Tibial nerve (tissue), 4 donors: ENCODE measurements at regions not wholly inside any gene's neighbourhood (a gene's known extent, or its start where the extent isn't known, plus 50 kb on each side); places are given as distances from the start of the nearest gene placed in this dataset.

Experiments
- DNase-seq, 2 donors: peaks; one replicate each; pipeline ENCODE4 v3.0.0-alpha.2; 2019; ENCODE audit warnings: low spot score in 2 of 2
- H3K27ac ChIP-seq, 4 donors: fragments of 200-600 bp; sonication (generic) in 3 of 4; one replicate each; pipeline ENCODE4 v1.5.1; 2017 to 2019; ENCODE audit warnings: mild to moderate bottlenecking in 1 of 4
- H3K27me3 ChIP-seq, 2 donors: fragments of 200-600 bp; sonication (generic) in 1 of 2; one replicate each; pipeline versions ENCODE4 v1.5.1 to v1.6.0; 2017 to 2019
- H3K36me3 ChIP-seq, 3 donors: fragments of 200-600 bp; sonication (generic); one replicate each; pipeline ENCODE4 v1.5.1; 2018 to 2019
- H3K4me1 ChIP-seq, 4 donors: fragments of 200-600 bp; sonication (generic) in 3 of 4; one replicate each; pipeline ENCODE4 v1.5.1; 2017 to 2019
- H3K4me3 ChIP-seq, 4 donors: fragments of 200-600 bp; sonication (generic) in 3 of 4; one replicate each; pipeline ENCODE4 v1.5.1; 2017 to 2019; ENCODE audit warnings: mild to moderate bottlenecking in 1 of 4, moderate library complexity in 1 of 4
- H3K9me3 ChIP-seq, 4 donors: fragments of 200-600 bp; sonication (generic) in 3 of 4; one replicate each; pipeline ENCODE4 v1.5.1; 2017 to 2019
- EP300 ChIP-seq, 2 donors: sonication (generic); formaldehyde crosslinking; IDR thresholded peaks; one replicate each; pipeline ENCODE4 v1.6.1; 2017; ENCODE audit warnings: antibody characterized with exemption in 2 of 2, mild to moderate bottlenecking in 1 of 2
- POLR2A ChIP-seq, 2 donors: fragments of 450-650 bp; IDR thresholded peaks; one replicate each; pipeline ENCODE4 v1.6.1; 2017; ENCODE audit warnings: antibody characterized with exemption in 2 of 2, mild to moderate bottlenecking in 2 of 2, moderate library complexity in 2 of 2
- WGBS, 2 donors: methylation state at CpG; one replicate each; pipeline ENCODE4 v1.1.5; 2018; 5-methylcytosine and 5-hydroxymethylcytosine counted together
- TF ChIP-seq, protein P1 (sequence below), 5 experiments: fragments of 200-600 bp in 3 of 5; fragments of 450-650 bp in 2 of 5; sonication (generic) in 3 of 5; IDR thresholded peaks; one replicate each; pipeline ENCODE4 v1.5.1; 2016 to 2019; ENCODE audit warnings: antibody characterized with exemption in 5 of 5, mild to moderate bottlenecking in 3 of 5, moderate library complexity in 2 of 5

- WGBS, 2 donors = 72 to 83% methylated on average over 2 of the region's 2 CpGs
Observed at GRCh38 chr10:121296378-121296777, 301.9 kb downstream of the FGFR2 start.

GRCh38 chr10:121296881-121297585 lies 301.2 kb downstream of the FGFR2 start:
- Histone ChIP-seq H3K9me3 (no peaks in the 10 kb centered on the region), H3K4me1 (no peaks in the 10 kb centered on the region), H3K27ac (no peak overlapping the region), H3K27me3 (no peaks in the 10 kb centered on the region), H3K36me3 (no peaks in the 10 kb centered on the region), H3K4me3 (no peak overlapping the region)
- TF ChIP-seq, protein P1, sequence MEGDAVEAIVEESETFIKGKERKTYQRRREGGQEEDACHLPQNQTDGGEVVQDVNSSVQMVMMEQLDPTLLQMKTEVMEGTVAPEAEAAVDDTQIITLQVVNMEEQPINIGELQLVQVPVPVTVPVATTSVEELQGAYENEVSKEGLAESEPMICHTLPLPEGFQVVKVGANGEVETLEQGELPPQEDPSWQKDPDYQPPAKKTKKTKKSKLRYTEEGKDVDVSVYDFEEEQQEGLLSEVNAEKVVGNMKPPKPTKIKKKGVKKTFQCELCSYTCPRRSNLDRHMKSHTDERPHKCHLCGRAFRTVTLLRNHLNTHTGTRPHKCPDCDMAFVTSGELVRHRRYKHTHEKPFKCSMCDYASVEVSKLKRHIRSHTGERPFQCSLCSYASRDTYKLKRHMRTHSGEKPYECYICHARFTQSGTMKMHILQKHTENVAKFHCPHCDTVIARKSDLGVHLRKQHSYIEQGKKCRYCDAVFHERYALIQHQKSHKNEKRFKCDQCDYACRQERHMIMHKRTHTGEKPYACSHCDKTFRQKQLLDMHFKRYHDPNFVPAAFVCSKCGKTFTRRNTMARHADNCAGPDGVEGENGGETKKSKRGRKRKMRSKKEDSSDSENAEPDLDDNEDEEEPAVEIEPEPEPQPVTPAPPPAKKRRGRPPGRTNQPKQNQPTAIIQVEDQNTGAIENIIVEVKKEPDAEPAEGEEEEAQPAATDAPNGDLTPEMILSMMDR (IDR thresholded peaks at IDR 0.05) = no peak
- no peak for TF ChIP-seq POLR2A (IDR thresholded peaks at IDR 0.05)
- TF ChIP-seq EP300 (IDR thresholded peaks at IDR 0.05) = no peak
- DNase-seq = no peak
- 75 to 79% methylated on average over 2 of the region's 2 CpGs for WGBS, 2 donors

More at GRCh38 chr10:121296378-121296777, 301.9 kb downstream of the FGFR2 start:
- H3K36me3 ChIP-seq = no peaks in the 10 kb centered on the region
- TF ChIP-seq POLR2A (IDR thresholded peaks at IDR 0.05) = no peak
- TF ChIP-seq EP300 (IDR thresholded peaks at IDR 0.05) = no peak
- TF ChIP-seq, protein P1 (IDR thresholded peaks at IDR 0.05) = no peak
- no peak for DNase-seq
- no peaks in the 10 kb centered on the region for H3K4me1 ChIP-seq
- H3K9me3 ChIP-seq = no peaks in the 10 kb centered on the region
- H3K27me3 ChIP-seq = no peaks in the 10 kb centered on the region
- H3K27ac ChIP-seq = no peak overlapping the region
- H3K4me3 ChIP-seq = no peak overlapping the region

- no peaks in the 10 kb centered on the region for H3K27me3 ChIP-seq
- no peaks in the 10 kb centered on the region for H3K9me3 ChIP-seq
- H3K36me3 ChIP-seq = no peaks in the 10 kb centered on the region
- no peak overlapping the region for H3K27ac ChIP-seq
- no peaks in the 10 kb centered on the region for H3K4me1 ChIP-seq
- TF ChIP-seq EP300 (IDR thresholded peaks at IDR 0.05) = no peak
- no peak for TF ChIP-seq POLR2A (IDR thresholded peaks at IDR 0.05)
- TF ChIP-seq, protein P1 (IDR thresholded peaks at IDR 0.05) = no peak
- WGBS, 2 donors = 69 to 72% methylated on average over 6 of the region's 6 CpGs
- no peak overlapping the region for H3K4me3 ChIP-seq
- no peak for DNase-seq
Observed at GRCh38 chr10:121300723-121301122, 297.5 kb downstream of the FGFR2 start.

DNA sequence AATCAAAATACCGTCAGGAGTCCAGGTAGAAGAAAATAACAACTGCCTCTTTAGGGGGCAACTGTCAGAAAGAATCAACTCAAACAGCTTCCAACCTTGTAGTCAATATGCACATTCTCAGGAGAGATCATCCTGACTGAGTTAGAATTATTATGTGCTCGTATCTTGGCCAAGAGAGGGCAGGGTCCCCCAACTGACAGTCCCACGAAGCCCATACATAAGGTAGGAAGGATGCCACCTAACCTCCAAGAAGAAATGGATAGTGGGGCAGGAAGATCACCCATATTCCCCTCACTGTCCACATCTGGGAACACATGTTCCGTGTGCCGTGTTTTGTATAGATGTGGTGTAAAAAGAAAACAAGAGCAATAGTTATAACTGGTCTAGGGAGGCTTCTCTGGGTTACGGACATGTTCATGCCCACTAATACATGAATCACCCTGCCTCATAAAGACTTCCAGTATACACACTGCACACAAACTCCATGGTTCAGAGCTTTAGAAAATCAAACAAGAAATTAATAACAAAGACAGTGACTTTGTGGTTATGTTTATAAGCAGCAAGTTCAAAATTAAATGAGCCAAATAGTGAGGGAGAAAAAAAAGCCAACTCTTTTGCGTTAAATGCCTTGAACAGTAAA lies 295.6 kb downstream of the FGFR2 start:
- no peaks in the 10 kb centered on the region for H3K27me3 ChIP-seq
- WGBS, 2 donors = 64 to 73% methylated on average over 7 of the region's 7 CpGs
- no peak overlapping the region for H3K4me3 ChIP-seq
- no peaks in the 10 kb centered on the region for H3K9me3 ChIP-seq
- DNase-seq = no peak
- H3K27ac ChIP-seq = no peak overlapping the region
- TF ChIP-seq POLR2A (IDR thresholded peaks at IDR 0.05) (no peak), EP300 (IDR thresholded peaks at IDR 0.05) (no peak)
- TF ChIP-seq, protein P1 (IDR thresholded peaks at IDR 0.05) = no peak
- no peaks in the 10 kb centered on the region for H3K36me3 ChIP-seq
- H3K4me1 ChIP-seq = no peaks in the 10 kb centered on the region

- H3K36me3 ChIP-seq = no peaks in the 10 kb centered on the region
- 61 to 62% methylated on average over 10 of the region's 10 CpGs for WGBS, 2 donors
- no peaks in the 10 kb centered on the region for H3K27me3 ChIP-seq
- DNase-seq = no peak
- TF ChIP-seq EP300 (IDR thresholded peaks at IDR 0.05) (no peak), POLR2A (IDR thresholded peaks at IDR 0.05) (no peak)
- TF ChIP-seq, protein P1 (IDR thresholded peaks at IDR 0.05) = no peak
- H3K9me3 ChIP-seq = no peaks in the 10 kb centered on the region
- no peak overlapping the region for H3K4me3 ChIP-seq
- H3K27ac ChIP-seq = no peak overlapping the region
- H3K4me1 ChIP-seq = no peaks in the 10 kb centered on the region
Observed at GRCh38 chr10:121303287-121303890, 294.9 kb downstream of the FGFR2 start.
